Mesothelial cell of epicardium (in vitro differentiated cells): ENCODE measurements at regions not wholly inside any gene's neighbourhood (a gene's known extent, or its start where the extent isn't known, plus 50 kb on each side); places are given as distances from the start of the nearest gene placed in this dataset.
A peak's percentile ranks its signal among the peaks of the same experiment; 100 is the strongest.

Experiments used
- DNase-seq, 2 experiments: peaks; one replicate each; pipeline ENCODE4 v3.0.0; 2021; ENCODE audit warnings: low spot score in 2 of 2; ENCODE audit not compliant: unreplicated experiment in 2 of 2
- H3K27ac Mint-ChIP-seq: 2 replicates; pipeline ENCODE4 v1.8.0; 2021; ENCODE audit warnings: mixed read lengths
- H3K27me3 Mint-ChIP-seq: 2 replicates; pipeline ENCODE4 v1.8.0; 2021; ENCODE audit warnings: low read depth, mixed read lengths
- H3K36me3 Mint-ChIP-seq: 2 replicates; pipeline ENCODE4 v1.8.0; 2021; ENCODE audit warnings: mixed read lengths
- H3K4me1 Mint-ChIP-seq: 2 replicates; pipeline ENCODE4 v1.8.0; 2021; ENCODE audit warnings: mixed read lengths
- H3K4me3 Mint-ChIP-seq: 2 replicates; pipeline ENCODE4 v1.8.0; 2021; ENCODE audit warnings: mild to moderate bottlenecking, moderate library complexity, mixed read lengths
- H3K9me3 Mint-ChIP-seq: 2 replicates; pipeline ENCODE4 v1.8.0; 2021; ENCODE audit warnings: mixed read lengths
- CTCF ChIP-seq: fragments of 200-600 bp; sonication (generic); IDR thresholded peaks from one replicate; pipeline ENCODE4 v1.5.0; 2021; ENCODE audit warnings: antibody characterized with exemption; ENCODE audit not compliant: unreplicated experiment

DNA sequence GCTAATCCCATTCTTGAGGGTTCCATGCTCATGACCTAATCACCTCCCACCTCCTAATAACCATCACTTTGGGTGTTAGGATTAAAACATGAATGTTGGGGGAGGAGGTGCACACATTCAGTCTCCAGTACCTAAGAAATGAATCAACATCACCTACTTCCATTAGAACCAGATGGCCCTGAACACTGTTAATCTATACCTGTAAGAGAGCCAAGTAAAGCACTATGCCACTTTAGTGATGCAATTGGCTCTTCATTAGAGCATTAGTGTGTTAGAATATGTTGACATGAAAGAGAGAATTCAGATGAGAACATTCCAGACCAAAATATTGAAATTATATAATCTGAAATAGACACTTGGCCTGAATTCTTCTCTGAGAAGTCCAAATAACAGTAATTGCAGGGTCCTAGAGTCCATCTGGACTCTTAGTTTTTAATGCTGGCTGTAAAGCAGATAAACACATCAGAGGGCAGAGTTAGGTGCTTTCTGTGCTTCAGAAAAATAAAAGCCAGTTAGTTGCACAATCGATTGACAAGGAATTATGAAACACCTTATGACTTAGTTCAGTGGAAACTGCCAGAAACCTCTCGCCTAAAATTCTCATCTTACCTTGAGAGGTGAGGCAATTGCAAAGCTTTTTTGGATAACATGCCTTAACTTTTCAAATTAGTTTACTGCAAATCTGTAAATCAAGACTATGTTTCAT lies 923.7 kb downstream of the SLC4A3 start:
- DNase-seq, result no peak
- H3K27ac Mint-ChIP-seq, result no peak overlapping the region
- H3K9me3 Mint-ChIP-seq, result peaks cover 10% of the 10 kb centered on the region
- H3K4me3 Mint-ChIP-seq, result no peak overlapping the region
- TF ChIP-seq CTCF, result no peak
- H3K4me1 Mint-ChIP-seq, result peaks cover 17% of the 10 kb centered on the region
- H3K27me3 Mint-ChIP-seq, result no peaks in the 10 kb centered on the region
- no peaks in the 10 kb centered on the region for H3K36me3 Mint-ChIP-seq

DNA sequence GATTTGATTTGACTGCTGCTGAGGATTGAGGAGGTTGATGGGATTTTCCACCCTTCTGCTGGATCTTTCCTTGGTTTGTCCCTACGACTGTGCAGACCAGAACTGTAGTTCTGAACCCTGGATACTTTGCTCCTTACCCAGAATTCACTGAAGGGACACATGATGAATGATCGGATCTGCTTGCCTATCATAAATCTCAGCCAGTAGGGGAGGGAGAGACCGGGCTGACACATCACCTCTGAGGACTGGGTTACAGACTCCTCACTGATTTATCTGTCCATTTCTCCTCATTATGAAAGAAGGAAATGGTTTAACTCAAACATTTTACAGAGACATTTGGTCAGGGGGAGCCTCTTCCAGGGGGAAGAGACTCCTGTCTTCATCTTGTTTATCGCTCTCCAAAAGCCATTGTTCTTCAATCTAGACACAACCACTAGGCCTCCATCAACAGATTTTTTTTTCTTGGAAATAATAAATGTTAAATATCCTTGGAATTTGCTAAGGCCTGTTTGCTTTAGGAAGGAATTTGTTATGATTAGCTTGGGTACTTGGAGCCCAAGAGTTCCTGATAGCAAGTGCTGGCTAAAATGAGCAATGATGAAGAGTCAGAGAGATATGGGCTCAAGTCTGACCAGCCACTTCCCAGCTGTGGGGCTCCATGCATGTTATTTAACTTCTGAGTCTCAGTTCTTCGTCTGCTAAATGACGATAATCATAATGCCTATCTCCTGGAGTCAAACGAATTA lies 925.5 kb downstream of the SLC4A3 start:
- peaks cover 21% of the 10 kb centered on the region for H3K4me1 Mint-ChIP-seq
- peaks cover 5% of the 10 kb centered on the region for H3K9me3 Mint-ChIP-seq
- no peak for TF ChIP-seq CTCF
- H3K36me3 Mint-ChIP-seq, result no peaks in the 10 kb centered on the region
- no peak overlapping the region for H3K4me3 Mint-ChIP-seq
- H3K27ac Mint-ChIP-seq, result peak overlapping the region; percentile 80
- no peaks in the 10 kb centered on the region for H3K27me3 Mint-ChIP-seq
- DNase-seq, result no peak

DNA sequence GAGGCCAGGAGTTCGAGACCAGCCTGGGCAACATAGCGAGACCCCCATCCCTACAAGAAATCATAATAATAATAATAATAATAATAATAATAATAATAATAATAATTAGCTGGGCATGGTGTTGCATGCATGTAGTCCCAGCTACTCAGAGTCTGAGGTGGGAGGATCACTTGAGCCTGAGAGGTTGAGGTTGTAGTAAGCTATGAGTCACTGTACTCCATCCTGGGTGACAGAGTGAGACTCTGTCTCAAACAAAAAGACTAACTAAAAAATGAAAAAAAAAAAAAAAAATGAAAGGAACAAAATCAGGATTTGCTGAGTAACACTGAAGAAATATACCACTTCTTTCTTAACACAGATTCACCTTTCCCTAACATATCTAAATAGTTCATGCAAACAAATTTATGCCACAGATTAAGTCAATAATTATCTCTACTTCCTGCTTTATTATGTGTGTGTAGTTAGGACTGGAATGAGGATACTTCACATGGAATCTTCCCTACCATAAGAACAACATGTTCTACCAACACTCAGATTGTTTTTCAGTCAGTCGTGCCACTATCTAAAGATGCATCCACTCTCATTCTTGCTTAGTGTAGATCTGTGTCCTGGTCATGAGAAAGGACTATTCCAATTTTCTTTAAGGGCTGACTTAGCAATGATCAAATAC lies 928.7 kb downstream of the SLC4A3 start:
- Mint-ChIP-seq H3K36me3 (no peaks in the 10 kb centered on the region), H3K9me3 (peaks cover 8% of the 10 kb centered on the region), H3K27me3 (no peaks in the 10 kb centered on the region), H3K4me1 (peaks cover 30% of the 10 kb centered on the region), H3K27ac (no peak overlapping the region), H3K4me3 (no peak overlapping the region)
- TF ChIP-seq CTCF, result no peak
- no peak for DNase-seq

DNA sequence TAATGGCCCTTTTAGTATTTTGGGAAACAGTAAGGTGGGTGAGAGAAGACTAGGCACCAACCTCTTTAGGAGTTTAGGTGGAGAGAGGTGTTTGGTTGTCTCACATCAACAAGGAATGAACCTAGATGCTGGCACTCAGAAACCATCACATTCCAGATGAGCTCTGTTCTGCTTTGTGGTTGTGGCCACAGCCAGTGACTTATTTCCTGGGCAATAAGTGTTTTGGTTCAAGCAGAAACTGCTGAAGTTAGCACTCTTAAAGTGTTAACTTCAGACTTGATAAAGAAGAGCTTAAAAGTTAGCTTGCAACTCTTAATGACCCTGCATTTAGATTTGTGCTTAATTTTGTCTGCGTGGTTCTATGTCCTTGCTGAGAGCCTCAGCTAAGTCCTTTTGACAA lies 929.2 kb downstream of the SLC4A3 start:
- H3K9me3 Mint-ChIP-seq, result peaks cover 9% of the 10 kb centered on the region
- no peak overlapping the region for H3K4me3 Mint-ChIP-seq
- no peaks in the 10 kb centered on the region for H3K27me3 Mint-ChIP-seq
- no peak overlapping the region for H3K27ac Mint-ChIP-seq
- TF ChIP-seq CTCF, result no peak
- peaks cover 30% of the 10 kb centered on the region for H3K4me1 Mint-ChIP-seq
- no peaks in the 10 kb centered on the region for H3K36me3 Mint-ChIP-seq
- DNase-seq, result no peak

DNA sequence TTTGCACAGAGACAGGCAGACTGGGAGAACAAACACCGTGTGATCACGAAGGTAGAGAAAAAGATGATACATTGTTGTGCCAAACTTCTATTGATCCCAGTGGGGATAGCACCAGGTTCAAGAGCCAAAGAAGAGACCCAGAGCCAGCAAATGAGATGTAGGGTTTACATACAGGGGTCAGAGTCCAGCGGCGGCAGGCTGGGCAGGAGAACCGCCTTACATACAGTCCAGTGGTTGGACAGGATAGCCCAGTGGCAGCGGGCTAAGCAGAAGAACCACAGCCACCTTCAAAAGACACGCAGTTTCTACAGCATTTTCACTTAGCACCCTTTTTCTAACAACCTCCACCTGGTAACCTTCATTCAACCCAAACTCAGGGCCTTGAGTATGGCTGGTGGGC lies 932.8 kb downstream of the SLC4A3 start:
- no peak for DNase-seq
- no peaks in the 10 kb centered on the region for H3K27me3 Mint-ChIP-seq
- H3K27ac Mint-ChIP-seq, result no peak overlapping the region
- H3K9me3 Mint-ChIP-seq, result peaks cover 9% of the 10 kb centered on the region
- no peak overlapping the region for H3K4me3 Mint-ChIP-seq
- H3K4me1 Mint-ChIP-seq, result peaks cover 16% of the 10 kb centered on the region
- H3K36me3 Mint-ChIP-seq, result no peaks in the 10 kb centered on the region
- no peak for TF ChIP-seq CTCF
